Endothelial cell of umbilical vein (primary cell): ENCODE measurements at regions not wholly inside any gene's neighbourhood (a gene's known extent, or its start where the extent isn't known, plus 50 kb on each side); places are given as distances from the start of the nearest gene placed in this dataset.

Experiments used
- POLR2A ChIP-seq: IDR thresholded peaks from 2 replicates; pipeline ENCODE4 v1.6.1; 2012; ENCODE audit warnings: low read depth, mild to moderate bottlenecking, control low read depth, low read length
- TF ChIP-seq, protein P1 (sequence below), 2 donors: IDR thresholded peaks; 1 replicate in 1 of 2; 2 replicates in 1 of 2; pipeline ENCODE4 v1.5.1; 2011; ENCODE audit warnings: low read length in 2 of 2, mild to moderate bottlenecking in 2 of 2, moderate library complexity in 2 of 2, control low read depth in 1 of 2, inconsistent platforms in 1 of 2, low read depth in 1 of 2; ENCODE audit not compliant: insufficient read depth in 1 of 2; ENCODE audit errors: extremely low read depth in 1 of 2

DNA sequence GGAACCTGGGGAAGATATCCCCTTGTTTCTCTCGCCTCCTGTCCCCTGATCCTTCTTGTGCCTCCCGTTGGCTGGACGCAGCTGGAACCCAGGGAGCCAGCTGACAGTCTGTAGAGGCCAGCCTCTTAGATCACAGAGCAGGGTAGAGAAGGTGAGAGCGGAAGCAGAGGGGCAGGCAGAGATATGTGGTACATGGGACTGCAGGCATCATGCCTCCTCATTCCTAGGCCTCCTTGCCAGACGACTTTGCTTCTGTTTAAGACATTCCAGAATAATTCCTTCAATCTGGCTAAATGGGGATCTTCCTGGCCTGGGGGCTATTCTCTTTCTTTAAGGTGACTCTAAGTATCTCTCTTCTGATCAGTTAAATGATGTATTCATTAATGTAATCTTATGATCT is 89.4 kb upstream of the MAX start:
- TF ChIP-seq, protein P1, sequence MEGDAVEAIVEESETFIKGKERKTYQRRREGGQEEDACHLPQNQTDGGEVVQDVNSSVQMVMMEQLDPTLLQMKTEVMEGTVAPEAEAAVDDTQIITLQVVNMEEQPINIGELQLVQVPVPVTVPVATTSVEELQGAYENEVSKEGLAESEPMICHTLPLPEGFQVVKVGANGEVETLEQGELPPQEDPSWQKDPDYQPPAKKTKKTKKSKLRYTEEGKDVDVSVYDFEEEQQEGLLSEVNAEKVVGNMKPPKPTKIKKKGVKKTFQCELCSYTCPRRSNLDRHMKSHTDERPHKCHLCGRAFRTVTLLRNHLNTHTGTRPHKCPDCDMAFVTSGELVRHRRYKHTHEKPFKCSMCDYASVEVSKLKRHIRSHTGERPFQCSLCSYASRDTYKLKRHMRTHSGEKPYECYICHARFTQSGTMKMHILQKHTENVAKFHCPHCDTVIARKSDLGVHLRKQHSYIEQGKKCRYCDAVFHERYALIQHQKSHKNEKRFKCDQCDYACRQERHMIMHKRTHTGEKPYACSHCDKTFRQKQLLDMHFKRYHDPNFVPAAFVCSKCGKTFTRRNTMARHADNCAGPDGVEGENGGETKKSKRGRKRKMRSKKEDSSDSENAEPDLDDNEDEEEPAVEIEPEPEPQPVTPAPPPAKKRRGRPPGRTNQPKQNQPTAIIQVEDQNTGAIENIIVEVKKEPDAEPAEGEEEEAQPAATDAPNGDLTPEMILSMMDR (IDR thresholded peaks at IDR 0.05; ENCODE audit: extremely low read depth in 1 of 2, insufficient read depth in 1 of 2, low read depth in 1 of 2, low read length in 2 of 2): no peak
- no peak for TF ChIP-seq POLR2A
